ENCODE measurements at regions not wholly inside any gene's neighbourhood (a gene's known extent, or its start where the extent isn't known, plus 50 kb on each side); places are given as distances from the start of the nearest gene placed in this dataset.
A peak's percentile ranks its signal among the peaks of the same experiment; 100 is the strongest.

GRCh38 chr20:40775561-40776146 is 86.6 kb upstream of the MAFB start:
- H3K36me3 ChIP-seq (ENCODE audit: control insufficient read depth in 4 of 4, insufficient read depth in 4 of 4, low read length in 3 of 4) = no peaks in the 10 kb centered on the region
- no peak overlapping the region for H3K4me3 ChIP-seq (ENCODE audit: control insufficient read depth in 1 of 7, extremely low read depth in 1 of 7, insufficient read depth in 4 of 7, low read depth in 2 of 7, low read length in 6 of 7)
- H3K27me3 ChIP-seq (replicated peaks in 2 of 5; ENCODE audit: control insufficient read depth in 4 of 5, insufficient read depth in 5 of 5, low read length in 4 of 5) = peaks cover 0 to 3% (median 0%) of the 10 kb centered on the region in 5 experiments
- H3K27ac ChIP-seq (ENCODE audit: insufficient read depth in 1 of 2, low read depth in 1 of 2, low read length in 2 of 2, poor library complexity in 1 of 2, severe bottlenecking in 2 of 2) = no peak overlapping the region
- CTCF ChIA-PET = interaction anchor here (1.0 to 1.5 kb wide), 2 partner anchors 22 to 40 kb away, joined by 3 to 4 read pairs; no protein-coding TSS in a partner anchor
- H3K4me1 ChIP-seq (ENCODE audit: control extremely low read depth in 1 of 4, control insufficient read depth in 4 of 4, insufficient read depth in 4 of 4, low read length in 3 of 4) = peaks cover 11 to 15% (median 11%) of the 10 kb centered on the region in 4 experiments
- POLR2A ChIA-PET = no interaction called here
- H3K9me3 ChIP-seq (ENCODE audit: control extremely low read depth in 1 of 5, control insufficient read depth in 4 of 5, insufficient read depth in 2 of 5, low read depth in 1 of 5, low read length in 4 of 5) = no peaks in the 10 kb centered on the region
- 100% methylated on average over 1 of the region's 2 CpGs for WGBS (ENCODE audit: insufficient coverage)
- no peak for DNase-seq

GRCh38 chr20:40776466-40777457 is 87.7 kb upstream of the MAFB start:
- no peak overlapping the region for H3K4me3 ChIP-seq (ENCODE audit: control insufficient read depth in 1 of 7, extremely low read depth in 1 of 7, insufficient read depth in 4 of 7, low read depth in 2 of 7, low read length in 6 of 7)
- no peaks in the 10 kb centered on the region for H3K36me3 ChIP-seq (ENCODE audit: control insufficient read depth in 4 of 4, insufficient read depth in 4 of 4, low read length in 3 of 4)
- WGBS (ENCODE audit: insufficient coverage) = 90% methylated on average over 10 of the region's 13 CpGs
- H3K9me3 ChIP-seq (ENCODE audit: control extremely low read depth in 1 of 5, control insufficient read depth in 4 of 5, insufficient read depth in 2 of 5, low read depth in 1 of 5, low read length in 4 of 5) = no peaks in the 10 kb centered on the region
- CTCF ChIA-PET = interaction anchor here (1.0 to 1.2 kb wide), 3 partner anchors 11 to 169 kb away, joined by 3 to 4 read pairs (median 4); no protein-coding TSS in a partner anchor
- no peak for DNase-seq
- POLR2A ChIA-PET = no interaction called here
- H3K27me3 ChIP-seq (replicated peaks in 2 of 5; ENCODE audit: control insufficient read depth in 4 of 5, insufficient read depth in 5 of 5, low read length in 4 of 5) = peaks cover 0 to 3% (median 0%) of the 10 kb centered on the region in 5 experiments
- H3K4me1 ChIP-seq (ENCODE audit: control extremely low read depth in 1 of 4, control insufficient read depth in 4 of 4, insufficient read depth in 4 of 4, low read length in 3 of 4) = peaks cover 3 to 11% (median 6%) of the 10 kb centered on the region in 4 experiments
- no peak overlapping the region for H3K27ac ChIP-seq (ENCODE audit: insufficient read depth in 1 of 2, low read depth in 1 of 2, low read length in 2 of 2, poor library complexity in 1 of 2, severe bottlenecking in 2 of 2)

- Histone ChIP-seq H3K4me1 (ENCODE audit: control extremely low read depth in 1 of 4, control insufficient read depth in 4 of 4, insufficient read depth in 4 of 4, low read length in 3 of 4) (peaks cover 3 to 11% (median 6%) of the 10 kb centered on the region in 4 experiments), H3K27me3 (replicated peaks in 2 of 5; ENCODE audit: control insufficient read depth in 4 of 5, insufficient read depth in 5 of 5, low read length in 4 of 5) (peaks cover 0 to 3% (median 0%) of the 10 kb centered on the region in 5 experiments), H3K27ac (ENCODE audit: insufficient read depth in 1 of 2, low read depth in 1 of 2, low read length in 2 of 2, poor library complexity in 1 of 2, severe bottlenecking in 2 of 2) (no peak overlapping the region), H3K4me3 (ENCODE audit: control insufficient read depth in 1 of 7, extremely low read depth in 1 of 7, insufficient read depth in 4 of 7, low read depth in 2 of 7, low read length in 6 of 7) (no peak overlapping the region), H3K36me3 (ENCODE audit: control insufficient read depth in 4 of 4, insufficient read depth in 4 of 4, low read length in 3 of 4) (no peaks in the 10 kb centered on the region), H3K9me3 (ENCODE audit: control extremely low read depth in 1 of 5, control insufficient read depth in 4 of 5, insufficient read depth in 2 of 5, low read depth in 1 of 5, low read length in 4 of 5) (no peaks in the 10 kb centered on the region)
- CTCF ChIA-PET = interaction anchor here (1.0 to 1.2 kb wide), 2 partner anchors 12 to 168 kb away, joined by 4 read pairs; no protein-coding TSS in a partner anchor
- POLR2A ChIA-PET = no interaction called here
- no peak for DNase-seq
These were observed 88.6 kb upstream of the MAFB start for GRCh38 chr20:40777653-40778052.

- ChIA-PET POLR2A (no interaction called here), CTCF (interaction anchor here (1.0 kb wide), 1 partner anchor 38 kb away, joined by 3 read pairs; no protein-coding TSS in a partner anchor)
- Histone ChIP-seq H3K27ac (ENCODE audit: insufficient read depth in 1 of 2, low read depth in 1 of 2, low read length in 2 of 2, poor library complexity in 1 of 2, severe bottlenecking in 2 of 2) (no peak overlapping the region), H3K9me3 (ENCODE audit: control extremely low read depth in 1 of 5, control insufficient read depth in 4 of 5, insufficient read depth in 2 of 5, low read depth in 1 of 5, low read length in 4 of 5) (no peaks in the 10 kb centered on the region), H3K36me3 (ENCODE audit: control insufficient read depth in 4 of 4, insufficient read depth in 4 of 4, low read length in 3 of 4) (no peaks in the 10 kb centered on the region), H3K27me3 (replicated peaks in 2 of 5; ENCODE audit: control insufficient read depth in 4 of 5, insufficient read depth in 5 of 5, low read length in 4 of 5) (peaks cover 0 to 3% (median 0%) of the 10 kb centered on the region in 5 experiments), H3K4me3 (ENCODE audit: control insufficient read depth in 1 of 7, extremely low read depth in 1 of 7, insufficient read depth in 4 of 7, low read depth in 2 of 7, low read length in 6 of 7) (no peak overlapping the region), H3K4me1 (ENCODE audit: control extremely low read depth in 1 of 4, control insufficient read depth in 4 of 4, insufficient read depth in 4 of 4, low read length in 3 of 4) (peaks cover 3 to 11% (median 6%) of the 10 kb centered on the region in 4 experiments)
- 19% methylated on average over 2 of the region's 2 CpGs for WGBS (ENCODE audit: insufficient coverage)
- DNase-seq = peak in 2 of 3 donors; percentile 57 to 60
These were observed 90.0 kb upstream of the MAFB start for GRCh38 chr20:40778894-40779496.

GRCh38 chr20:40781327-40782042 is 92.4 kb upstream of the MAFB start:
- CTCF ChIA-PET = interaction anchor here (0.9 to 3.2 kb wide), 3 partner anchors 13 to 18 kb away, joined by 3 to 10 read pairs (median 4); no protein-coding TSS in a partner anchor

GRCh38 chr20:40782043-40782368 is 93.0 kb upstream of the MAFB start:
- Histone ChIP-seq H3K4me1 (ENCODE audit: control extremely low read depth in 1 of 4, control insufficient read depth in 4 of 4, insufficient read depth in 4 of 4, low read length in 3 of 4) (peaks cover 3 to 11% (median 6%) of the 10 kb centered on the region in 4 experiments), H3K27ac (ENCODE audit: insufficient read depth in 1 of 2, low read depth in 1 of 2, low read length in 2 of 2, poor library complexity in 1 of 2, severe bottlenecking in 2 of 2) (no peak overlapping the region), H3K4me3 (ENCODE audit: control insufficient read depth in 1 of 7, extremely low read depth in 1 of 7, insufficient read depth in 4 of 7, low read depth in 2 of 7, low read length in 6 of 7) (no peak overlapping the region), H3K27me3 (replicated peaks in 2 of 5; ENCODE audit: control insufficient read depth in 4 of 5, insufficient read depth in 5 of 5, low read length in 4 of 5) (peaks cover 0 to 10% (median 0%) of the 10 kb centered on the region in 5 experiments), H3K36me3 (ENCODE audit: control insufficient read depth in 4 of 4, insufficient read depth in 4 of 4, low read length in 3 of 4) (no peaks in the 10 kb centered on the region), H3K9me3 (ENCODE audit: control extremely low read depth in 1 of 5, control insufficient read depth in 4 of 5, insufficient read depth in 2 of 5, low read depth in 1 of 5, low read length in 4 of 5) (no peaks in the 10 kb centered on the region)
- no peak for DNase-seq
- 87% methylated on average over 9 of the region's 11 CpGs for WGBS (ENCODE audit: insufficient coverage)
- POLR2A ChIA-PET = no interaction called here
- CTCF ChIA-PET = interaction anchor here (0.9 to 3.2 kb wide), 3 partner anchors 12 to 19 kb away, joined by 3 to 10 read pairs (median 4); no protein-coding TSS in a partner anchor

More at GRCh38 chr20:40781327-40782042, 92.4 kb upstream of the MAFB start:
- H3K36me3 ChIP-seq (ENCODE audit: control insufficient read depth in 4 of 4, insufficient read depth in 4 of 4, low read length in 3 of 4) = no peaks in the 10 kb centered on the region
- POLR2A ChIA-PET = no interaction called here
- H3K27ac ChIP-seq (ENCODE audit: insufficient read depth in 1 of 2, low read depth in 1 of 2, low read length in 2 of 2, poor library complexity in 1 of 2, severe bottlenecking in 2 of 2) = no peak overlapping the region
- H3K4me1 ChIP-seq (ENCODE audit: control extremely low read depth in 1 of 4, control insufficient read depth in 4 of 4, insufficient read depth in 4 of 4, low read length in 3 of 4) = peaks cover 3 to 11% (median 6%) of the 10 kb centered on the region in 4 experiments
- WGBS (ENCODE audit: insufficient coverage) = 90% methylated on average over 9 of the region's 14 CpGs
- H3K4me3 ChIP-seq (ENCODE audit: control insufficient read depth in 1 of 7, extremely low read depth in 1 of 7, insufficient read depth in 4 of 7, low read depth in 2 of 7, low read length in 6 of 7) = no peak overlapping the region
- H3K27me3 ChIP-seq (replicated peaks in 2 of 5; ENCODE audit: control insufficient read depth in 4 of 5, insufficient read depth in 5 of 5, low read length in 4 of 5) = peaks cover 0 to 8% (median 0%) of the 10 kb centered on the region in 5 experiments
- H3K9me3 ChIP-seq (ENCODE audit: control extremely low read depth in 1 of 5, control insufficient read depth in 4 of 5, insufficient read depth in 2 of 5, low read depth in 1 of 5, low read length in 4 of 5) = no peaks in the 10 kb centered on the region
- DNase-seq = peak in 2 of 3 donors; percentile 49 to 62

Data from common myeloid progenitor, CD34-positive (primary cell).